Mesodermal cell (in vitro differentiated cells): ENCODE measurements at regions not wholly inside any gene's neighbourhood (a gene's known extent, or its start where the extent isn't known, plus 50 kb on each side); places are given as distances from the start of the nearest gene placed in this dataset.

Experiments
- H3K27ac ChIP-seq: 2 replicates; pipeline ENCODE4 v1.7.0; 2013; ENCODE audit warnings: mild to moderate bottlenecking, low read depth, low read length, moderate library complexity; ENCODE audit not compliant: severe bottlenecking
- H3K36me3 ChIP-seq: 2 replicates; pipeline ENCODE4 v1.7.1; 2013; ENCODE audit warnings: mild to moderate bottlenecking, low read length, moderate library complexity; ENCODE audit not compliant: control insufficient read depth, insufficient read depth
- H3K4me1 ChIP-seq: one replicate; pipeline ENCODE4 v1.7.1; 2013; ENCODE audit warnings: mild to moderate bottlenecking, low read length; ENCODE audit not compliant: insufficient read depth, control insufficient read depth, poor library complexity, severe bottlenecking
- H3K4me3 ChIP-seq: 2 replicates; pipeline ENCODE4 v1.7.0; 2013; ENCODE audit warnings: low read length, control low read depth, mild to moderate bottlenecking; ENCODE audit not compliant: insufficient read depth, poor library complexity, severe bottlenecking; ENCODE audit errors: extremely low read depth
- H3K9me3 ChIP-seq: 2 replicates; pipeline ENCODE4 v1.7.1; 2013; ENCODE audit warnings: mild to moderate bottlenecking, low read length, moderate library complexity; ENCODE audit not compliant: control insufficient read depth
- WGBS, 2 experiments: methylation state at CpG; one replicate each; pipeline ENCODE4 v1.1.5; 2013; ENCODE audit warnings: missing lambda C conversion rate in 2 of 2; ENCODE audit not compliant: insufficient coverage in 2 of 2; 5-methylcytosine and 5-hydroxymethylcytosine counted together

GRCh38 chr9:108765265-108765664 is 90.5 kb downstream of the ACTL7B start:
- WGBS, 2 experiments = 92 to 97% methylated on average over 3 of the region's 5 CpGs
- Histone ChIP-seq H3K27ac (no peak overlapping the region), H3K4me1 (no peaks in the 10 kb centered on the region), H3K9me3 (no peaks in the 10 kb centered on the region), H3K4me3 (no peak overlapping the region), H3K36me3 (no peaks in the 10 kb centered on the region)

- H3K27ac ChIP-seq = no peak overlapping the region
- 83 to 85% methylated on average over 8 of the region's 13 CpGs for WGBS, 2 experiments
- H3K4me1 ChIP-seq = no peaks in the 10 kb centered on the region
- no peaks in the 10 kb centered on the region for H3K9me3 ChIP-seq
- H3K4me3 ChIP-seq = no peak overlapping the region
- H3K36me3 ChIP-seq = no peaks in the 10 kb centered on the region
These were observed 93.3 kb downstream of the ACTL7B start for GRCh38 chr9:108762348-108763055.

- Histone ChIP-seq H3K27ac (no peak overlapping the region), H3K36me3 (no peaks in the 10 kb centered on the region), H3K4me1 (no peaks in the 10 kb centered on the region), H3K4me3 (no peak overlapping the region), H3K9me3 (no peaks in the 10 kb centered on the region)
- 29 to 46% methylated on average over 7 of the region's 9 CpGs for WGBS, 2 experiments
These were observed 94.0 kb downstream of the ACTL7B start for GRCh38 chr9:108761655-108762347.

- no peak overlapping the region for H3K27ac ChIP-seq
- H3K4me1 ChIP-seq = no peaks in the 10 kb centered on the region
- WGBS, 2 experiments = 90 to 100% methylated on average over 1 to 2 of the region's 2 CpGs
- H3K4me3 ChIP-seq = no peak overlapping the region
- H3K9me3 ChIP-seq = no peaks in the 10 kb centered on the region
- no peaks in the 10 kb centered on the region for H3K36me3 ChIP-seq
These were observed 94.9 kb downstream of the ACTL7B start for GRCh38 chr9:108760841-108761240.

GRCh38 chr9:108759835-108760234 is 96.0 kb downstream of the ACTL7B start:
- no peaks in the 10 kb centered on the region for H3K36me3 ChIP-seq
- 79 to 89% methylated on average over 1 to 2 of the region's 2 CpGs for WGBS, 2 experiments
- H3K9me3 ChIP-seq = no peaks in the 10 kb centered on the region
- H3K4me3 ChIP-seq = no peak overlapping the region
- H3K27ac ChIP-seq = no peak overlapping the region
- no peaks in the 10 kb centered on the region for H3K4me1 ChIP-seq

GRCh38 chr9:108759399-108759798 is 96.4 kb downstream of the ACTL7B start:
- H3K4me3 ChIP-seq = no peak overlapping the region
- H3K4me1 ChIP-seq = no peaks in the 10 kb centered on the region
- no peaks in the 10 kb centered on the region for H3K36me3 ChIP-seq
- WGBS, 2 experiments = 83% methylated on average over 1 to 2 of the region's 3 CpGs
- no peak overlapping the region for H3K27ac ChIP-seq
- H3K9me3 ChIP-seq = no peaks in the 10 kb centered on the region

- Histone ChIP-seq H3K36me3 (no peaks in the 10 kb centered on the region), H3K4me1 (no peaks in the 10 kb centered on the region), H3K4me3 (no peak overlapping the region), H3K27ac (no peak overlapping the region), H3K9me3 (no peaks in the 10 kb centered on the region)
- WGBS, 2 experiments = 71 to 89% methylated on average over 1 of the region's 3 CpGs
These were observed 98.9 kb downstream of the ACTL7B start for GRCh38 chr9:108756746-108757490.

- 67 to 88% methylated on average over 1 to 2 of the region's 3 CpGs for WGBS, 2 experiments
- no peaks in the 10 kb centered on the region for H3K36me3 ChIP-seq
These were observed 99.8 kb downstream of the ACTL7B start for GRCh38 chr9:108755979-108756378.

GRCh38 chr9:108751369-108751768 is 104.4 kb downstream of the ACTL7B start:
- Histone ChIP-seq H3K9me3 (no peaks in the 10 kb centered on the region), H3K4me1 (no peaks in the 10 kb centered on the region), H3K27ac (no peak overlapping the region), H3K4me3 (no peak overlapping the region), H3K36me3 (no peaks in the 10 kb centered on the region)

More at GRCh38 chr9:108755979-108756378, 99.8 kb downstream of the ACTL7B start:
- no peak overlapping the region for H3K4me3 ChIP-seq
- no peaks in the 10 kb centered on the region for H3K4me1 ChIP-seq
- H3K9me3 ChIP-seq = no peaks in the 10 kb centered on the region
- H3K27ac ChIP-seq = no peak overlapping the region

GRCh38 chr9:108750661-108751215 is 105.0 kb downstream of the ACTL7B start:
- WGBS, 2 experiments = 100% methylated on average over 1 of the region's 6 CpGs
- Histone ChIP-seq H3K4me3 (no peak overlapping the region), H3K27ac (no peak overlapping the region), H3K9me3 (no peaks in the 10 kb centered on the region), H3K4me1 (no peaks in the 10 kb centered on the region), H3K36me3 (no peaks in the 10 kb centered on the region)
